Kasumi-1 (cell line): ENCODE measurements at regions not wholly inside any gene's neighbourhood (a gene's known extent, or its start where the extent isn't known, plus 50 kb on each side); places are given as distances from the start of the nearest gene placed in this dataset.
A peak's percentile ranks its signal among the peaks of the same experiment; 100 is the strongest.
"Not testable (repeated sequence)": the region's sequence is repeated elsewhere in the genome, so short reads cannot be mapped to it uniquely, and the experiment has no call there.

Experiments
- DNase-seq, 2 experiments: peaks; one replicate each; lab custom pipeline; 2025; lab: John Stamatoyannopoulos, UW

- no peak for DNase-seq
These were observed 358.3 kb upstream of the BOD1L1 start for GRCh38 chr4:13985837-13986236.

GRCh38 chr4:13986548-13986947 lies 359.0 kb upstream of the BOD1L1 start:
- no peak for DNase-seq

GRCh38 chr4:13988353-13989305 lies 361.1 kb upstream of the BOD1L1 start:
- DNase-seq: no peak

GRCh38 chr4:13989501-13989900 lies 362.0 kb upstream of the BOD1L1 start:
- DNase-seq: no peak

GRCh38 chr4:13990596-13991589 lies 363.4 kb upstream of the BOD1L1 start:
- no peak for DNase-seq

- DNase-seq: no peak
These were observed 364.5 kb upstream of the BOD1L1 start for GRCh38 chr4:13992041-13992440.

- DNase-seq: no peak
These were observed 365.5 kb upstream of the BOD1L1 start for GRCh38 chr4:13992975-13993520.

GRCh38 chr4:13994016-13994415 lies 366.5 kb upstream of the BOD1L1 start:
- no peak for DNase-seq

- no peak for DNase-seq
These were observed 371.4 kb upstream of the BOD1L1 start for GRCh38 chr4:13998850-13999445.

- DNase-seq: no peak
These were observed 372.7 kb upstream of the BOD1L1 start for GRCh38 chr4:14000091-14000814.

- not testable (repeated sequence) for DNase-seq
These were observed 374.8 kb upstream of the BOD1L1 start for GRCh38 chr4:14002331-14002730.

- peak; percentile 85 to 94 for DNase-seq
These were observed 381.0 kb upstream of the BOD1L1 start for GRCh38 chr4:14008494-14008893.

- no peak for DNase-seq
These were observed 390.8 kb upstream of the BOD1L1 start for GRCh38 chr4:14018191-14018853.

- no peak for DNase-seq
These were observed 394.9 kb upstream of the BOD1L1 start for GRCh38 chr4:14022456-14022855.

- DNase-seq: no peak
These were observed 395.5 kb upstream of the BOD1L1 start for GRCh38 chr4:14023036-14023435.

GRCh38 chr4:14023896-14024295 lies 396.4 kb upstream of the BOD1L1 start:
- DNase-seq: no peak

- DNase-seq: no peak
These were observed 397.6 kb upstream of the BOD1L1 start for GRCh38 chr4:14025111-14025510.

GRCh38 chr4:14025891-14026290 lies 398.4 kb upstream of the BOD1L1 start:
- no peak for DNase-seq

GRCh38 chr4:14028862-14029261 lies 401.3 kb upstream of the BOD1L1 start:
- no peak for DNase-seq

- no peak for DNase-seq
These were observed 407.6 kb upstream of the BOD1L1 start for GRCh38 chr4:14035076-14035475.

- DNase-seq: no peak
These were observed 415.7 kb upstream of the BOD1L1 start for GRCh38 chr4:14043203-14043602.
